Esophagus squamous epithelium (tissue), 4 donors: ENCODE measurements at regions not wholly inside any gene's neighbourhood (a gene's known extent, or its start where the extent isn't known, plus 50 kb on each side); places are given as distances from the start of the nearest gene placed in this dataset.

Source experiments
- POLR2A ChIP-seq, 4 donors: fragments of 450-650 bp; IDR thresholded peaks; one replicate each; pipeline ENCODE4 v1.6.1; 2017; ENCODE audit warnings: antibody characterized with exemption in 4 of 4, mild to moderate bottlenecking in 4 of 4, moderate library complexity in 3 of 4
- TF ChIP-seq, protein P1 (sequence below), 6 experiments: fragments of 450-650 bp in 4 of 6; fragments of 200-600 bp in 2 of 6; sonication (generic) in 2 of 6; IDR thresholded peaks; one replicate each; pipeline ENCODE4 v1.5.1; 2016 to 2019; ENCODE audit warnings: antibody characterized with exemption in 6 of 6, mild to moderate bottlenecking in 4 of 6, moderate library complexity in 4 of 6

DNA sequence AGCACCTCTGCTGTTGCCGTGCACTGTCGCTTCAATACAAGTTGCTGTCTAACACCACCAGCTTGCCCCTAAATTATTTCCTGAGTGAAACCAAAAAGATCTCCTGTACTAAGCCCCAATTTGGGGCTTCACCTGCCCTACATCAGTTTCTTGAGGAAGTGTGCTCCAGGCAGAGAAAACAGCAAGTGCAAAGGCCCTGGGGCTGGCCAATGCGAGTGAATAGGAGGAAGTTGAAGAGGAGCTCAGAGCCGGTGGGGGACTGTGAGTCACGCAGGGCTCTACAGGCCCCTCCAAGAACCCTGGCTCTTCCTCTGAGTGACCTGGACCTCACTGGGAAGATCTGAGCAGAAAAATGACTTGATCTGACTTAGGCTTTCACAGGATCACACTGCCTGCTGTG, 117.2 kb downstream of the IPO8 start:
- TF ChIP-seq, protein P1, sequence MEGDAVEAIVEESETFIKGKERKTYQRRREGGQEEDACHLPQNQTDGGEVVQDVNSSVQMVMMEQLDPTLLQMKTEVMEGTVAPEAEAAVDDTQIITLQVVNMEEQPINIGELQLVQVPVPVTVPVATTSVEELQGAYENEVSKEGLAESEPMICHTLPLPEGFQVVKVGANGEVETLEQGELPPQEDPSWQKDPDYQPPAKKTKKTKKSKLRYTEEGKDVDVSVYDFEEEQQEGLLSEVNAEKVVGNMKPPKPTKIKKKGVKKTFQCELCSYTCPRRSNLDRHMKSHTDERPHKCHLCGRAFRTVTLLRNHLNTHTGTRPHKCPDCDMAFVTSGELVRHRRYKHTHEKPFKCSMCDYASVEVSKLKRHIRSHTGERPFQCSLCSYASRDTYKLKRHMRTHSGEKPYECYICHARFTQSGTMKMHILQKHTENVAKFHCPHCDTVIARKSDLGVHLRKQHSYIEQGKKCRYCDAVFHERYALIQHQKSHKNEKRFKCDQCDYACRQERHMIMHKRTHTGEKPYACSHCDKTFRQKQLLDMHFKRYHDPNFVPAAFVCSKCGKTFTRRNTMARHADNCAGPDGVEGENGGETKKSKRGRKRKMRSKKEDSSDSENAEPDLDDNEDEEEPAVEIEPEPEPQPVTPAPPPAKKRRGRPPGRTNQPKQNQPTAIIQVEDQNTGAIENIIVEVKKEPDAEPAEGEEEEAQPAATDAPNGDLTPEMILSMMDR (IDR thresholded peaks at IDR 0.05): no peak
- no peak for TF ChIP-seq POLR2A (IDR thresholded peaks at IDR 0.05)
